ENCODE measurements at regions not wholly inside any gene's neighbourhood (a gene's known extent, or its start where the extent isn't known, plus 50 kb on each side); places are given as distances from the start of the nearest gene placed in this dataset.

DNA sequence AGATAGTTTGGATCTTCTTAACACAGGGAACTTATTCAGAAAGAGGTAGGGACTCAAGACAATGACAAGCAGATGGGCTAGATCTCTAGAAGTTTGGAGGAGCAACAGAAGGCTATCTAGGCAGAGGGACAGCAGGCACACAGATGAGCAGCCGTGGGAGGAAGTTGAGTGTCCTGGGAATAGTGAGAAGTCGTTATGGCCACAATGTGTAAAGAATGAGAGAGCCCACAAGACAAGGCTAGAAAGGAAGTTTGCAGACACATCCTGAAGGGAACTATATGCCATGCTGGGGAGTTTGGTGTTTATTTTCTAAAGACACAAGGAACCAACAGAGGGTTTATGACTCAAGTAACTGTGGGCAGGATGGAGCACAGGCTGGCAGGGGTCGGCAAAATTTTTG lies 160.6 kb downstream of the PALM2AKAP2 start:
- no TSS peak for BruUV-seq (replicated peaks)
- TF ChIP-seq CTCF (IDR thresholded peaks at IDR 0.05; ENCODE audit: unreplicated experiment): no peak
- DNase-seq: no peak
- CTCF ChIA-PET: no interaction called here
- H3K4me3 Mint-ChIP-seq (ENCODE audit: low read depth, unreplicated experiment): no peak overlapping the region
- intact Hi-C loops (cut with micrococcal nuclease; ENCODE audit: unreplicated experiment): no loop called here
- peaks cover 3% of the 10 kb centered on the region for H3K9me3 Mint-ChIP-seq (ENCODE audit: low read depth, unreplicated experiment)
- H3K4me1 Mint-ChIP-seq (ENCODE audit: low read depth, unreplicated experiment): no peaks in the 10 kb centered on the region
- H3K27ac Mint-ChIP-seq (ENCODE audit: unreplicated experiment): no peak overlapping the region
- no peaks in the 10 kb centered on the region for H3K36me3 Mint-ChIP-seq (ENCODE audit: insufficient read depth, unreplicated experiment)
- no peaks in the 10 kb centered on the region for H3K27me3 Mint-ChIP-seq (ENCODE audit: unreplicated experiment)

GRCh38 chr9:109941771-109942170 lies 161.8 kb downstream of the PALM2AKAP2 start:
- Mint-ChIP-seq H3K27me3 (ENCODE audit: unreplicated experiment) (no peaks in the 10 kb centered on the region), H3K4me1 (ENCODE audit: low read depth, unreplicated experiment) (no peaks in the 10 kb centered on the region), H3K36me3 (ENCODE audit: insufficient read depth, unreplicated experiment) (no peaks in the 10 kb centered on the region), H3K4me3 (ENCODE audit: low read depth, unreplicated experiment) (no peak overlapping the region), H3K9me3 (ENCODE audit: low read depth, unreplicated experiment) (peaks cover 3% of the 10 kb centered on the region), H3K27ac (ENCODE audit: unreplicated experiment) (no peak overlapping the region)
- CTCF ChIA-PET: no interaction called here
- no peak for TF ChIP-seq CTCF (IDR thresholded peaks at IDR 0.05; ENCODE audit: unreplicated experiment)
- no TSS peak for BruUV-seq (replicated peaks)
- intact Hi-C loops (cut with micrococcal nuclease; ENCODE audit: unreplicated experiment): no loop called here
- no peak for DNase-seq

- H3K36me3 Mint-ChIP-seq (ENCODE audit: insufficient read depth, unreplicated experiment): no peaks in the 10 kb centered on the region
- H3K27ac Mint-ChIP-seq (ENCODE audit: unreplicated experiment): no peak overlapping the region
- H3K9me3 Mint-ChIP-seq (ENCODE audit: low read depth, unreplicated experiment): peaks cover 3% of the 10 kb centered on the region
- DNase-seq: no peak
- TF ChIP-seq CTCF (IDR thresholded peaks at IDR 0.05; ENCODE audit: unreplicated experiment): no peak
- H3K4me3 Mint-ChIP-seq (ENCODE audit: low read depth, unreplicated experiment): no peak overlapping the region
- CTCF ChIA-PET: no interaction called here
- H3K27me3 Mint-ChIP-seq (ENCODE audit: unreplicated experiment): no peaks in the 10 kb centered on the region
- BruUV-seq (replicated peaks): no TSS peak
- H3K4me1 Mint-ChIP-seq (ENCODE audit: low read depth, unreplicated experiment): no peaks in the 10 kb centered on the region
- intact Hi-C loops (cut with micrococcal nuclease; ENCODE audit: unreplicated experiment): no loop called here
These were observed 165.6 kb downstream of the PALM2AKAP2 start for GRCh38 chr9:109945573-109945972.

- H3K9me3 Mint-ChIP-seq (ENCODE audit: low read depth, unreplicated experiment): no peaks in the 10 kb centered on the region
- no TSS peak for BruUV-seq (replicated peaks)
- H3K36me3 Mint-ChIP-seq (ENCODE audit: insufficient read depth, unreplicated experiment): no peaks in the 10 kb centered on the region
- intact Hi-C loops (cut with micrococcal nuclease; ENCODE audit: unreplicated experiment): no loop called here
- H3K27me3 Mint-ChIP-seq (ENCODE audit: unreplicated experiment): no peaks in the 10 kb centered on the region
- H3K4me3 Mint-ChIP-seq (ENCODE audit: low read depth, unreplicated experiment): no peak overlapping the region
- no peak for DNase-seq
- H3K4me1 Mint-ChIP-seq (ENCODE audit: low read depth, unreplicated experiment): no peaks in the 10 kb centered on the region
- no peak overlapping the region for H3K27ac Mint-ChIP-seq (ENCODE audit: unreplicated experiment)
- CTCF ChIA-PET: no interaction called here
- no peak for TF ChIP-seq CTCF (IDR thresholded peaks at IDR 0.05; ENCODE audit: unreplicated experiment)
These were observed 168.5 kb downstream of the PALM2AKAP2 start for GRCh38 chr9:109948453-109948852.
